PC-3 (cell line): ENCODE measurements at regions not wholly inside any gene's neighbourhood (a gene's known extent, or its start where the extent isn't known, plus 50 kb on each side); places are given as distances from the start of the nearest gene placed in this dataset.

Experiments used
- ATAC-seq: fragments of 200-7000 bp; cut with Tn5 transposase; 2 replicates; pipeline ENCODE4 v1.9.1; 2020; ENCODE audit warnings: mild to moderate bottlenecking, moderate library complexity
- BruUV-seq: library from RNA; stranded (reverse); fragments of 400-500 nt; replicated peaks from 2 replicates; lab custom pipeline; 2021; lab: Mats Ljungman, UMichigan
- CTCF ChIA-PET: fragments of 300-600 bp; sonication (Branson Sonifier 250); formaldehyde crosslinking; loops from one replicate; lab custom pipeline; 2022; ENCODE audit warnings: antibody characterized with exemption; lab: Charles Lee
- POLR2A ChIA-PET: fragments of 300-600 bp; sonication (Branson Sonifier 250); formaldehyde crosslinking; loops from one replicate; lab custom pipeline; 2022; ENCODE audit warnings: antibody characterized with exemption; ENCODE audit not compliant: unreplicated experiment; lab: Charles Lee
- DNase-seq: peaks from one replicate; pipeline ENCODE4 v3.0.0-alpha.2; 2015
- H2AFZ ChIP-seq: fragments of 300-600 bp; sonication (generic); 2 replicates; pipeline ENCODE4 v1.6.0; 2016; ENCODE audit warnings: antibody characterized with exemption, low read length
- H3F3A ChIP-seq: fragments of 300-600 bp; sonication (generic); one replicate; pipeline ENCODE4 v1.6.0; 2017; ENCODE audit warnings: antibody characterized with exemption, low read length, control low read depth, mild to moderate bottlenecking; ENCODE audit not compliant: unreplicated experiment
- H3K27ac ChIP-seq: fragments of 300-600 bp; sonication (generic); 2 replicates; pipeline ENCODE4 v1.5.1; 2016; ENCODE audit warnings: mild to moderate bottlenecking, low read length
- H3K27me3 ChIP-seq: fragments of 300-600 bp; sonication (generic); 2 replicates; pipeline ENCODE4 v1.6.1; 2016; ENCODE audit warnings: low read length, mixed read lengths
- H3K36me3 ChIP-seq: fragments of 300-600 bp; sonication (generic); 2 replicates; pipeline ENCODE4 v1.6.1; 2016; ENCODE audit warnings: low read depth, mixed run types, low read length, mixed read lengths
- H3K4me1 ChIP-seq: fragments of 300-600 bp; sonication (generic); 2 replicates; pipeline ENCODE4 v1.5.1; 2016; ENCODE audit warnings: low read length; ENCODE audit not compliant: insufficient read depth
- H3K4me2 ChIP-seq: fragments of 300-600 bp; sonication (generic); 2 replicates; pipeline ENCODE4 v1.6.0; 2016; ENCODE audit warnings: low read length
- H3K4me3 ChIP-seq: fragments of 300-600 bp; sonication (generic); 2 replicates; pipeline ENCODE4 v1.5.1; 2016; ENCODE audit warnings: mild to moderate bottlenecking, low read length, mixed read lengths
- H3K79me2 ChIP-seq: fragments of 300-600 bp; sonication (generic); 2 replicates; pipeline ENCODE4 v1.6.1; 2017; ENCODE audit warnings: low read length, mixed read lengths
- H3K9ac ChIP-seq: fragments of 300-600 bp; sonication (generic); 2 replicates; pipeline ENCODE4 v1.6.0; 2016; ENCODE audit warnings: mild to moderate bottlenecking, low read length
- H3K9me2 ChIP-seq: fragments of 300-600 bp; sonication (generic); replicated peaks from 2 replicates; pipeline ENCODE4 v1.6.1; 2016; ENCODE audit warnings: mixed run types, low read length, mixed read lengths
- H3K9me3 ChIP-seq: fragments of 300-600 bp; sonication (generic); 2 replicates; pipeline ENCODE4 v1.6.1; 2016; ENCODE audit warnings: low read length, mixed read lengths
- H4K20me1 ChIP-seq: fragments of 300-600 bp; sonication (generic); 2 replicates; pipeline ENCODE4 v1.6.1; 2016; ENCODE audit warnings: low read length, mixed read lengths
- CTCF ChIP-seq: fragments of 300-600 bp; sonication (generic); conservative IDR thresholded peaks from 2 replicates; pipeline ENCODE4 v1.5.1; 2017; ENCODE audit warnings: antibody characterized with exemption, low read depth, mild to moderate bottlenecking, low read length
- EZH2 ChIP-seq: fragments of 300-600 bp; sonication (generic); IDR thresholded peaks from one replicate; pipeline ENCODE4 v1.6.1; 2017; ENCODE audit warnings: antibody characterized with exemption, mild to moderate bottlenecking, low read length; ENCODE audit not compliant: unreplicated experiment
- EZH2phosphoT487 ChIP-seq: fragments of 300-600 bp; sonication (generic); IDR thresholded peaks from 2 replicates; pipeline ENCODE4 v1.6.1; 2018; ENCODE audit warnings: mild to moderate bottlenecking, antibody characterized with exemption, low read length, borderline replicate concordance
- intact Hi-C: fragments of 100-400 bp; cut with micrococcal nuclease; formaldehyde crosslinking; loops from 2 replicates; pipeline ENCODE4 v1.9.0; 2023

GRCh38 chr13:30142486-30143211, 164.7 kb downstream of the KATNAL1 start:
- DNase-seq: peak; percentile 90
- peak overlapping the region; percentile 68 for H3K4me2 ChIP-seq
- peak; percentile 88 for ATAC-seq
- no peaks in the 10 kb centered on the region for H3K9me3 ChIP-seq
- H2AFZ ChIP-seq: peak overlapping the region; percentile 60
- peaks cover 21% of the 10 kb centered on the region for H3K4me1 ChIP-seq
- ChIA-PET CTCF (interaction anchor here (0.6 to 1.6 kb wide), 2 partner anchors 10 to 113 kb away, joined by 4 to 15 read pairs; no protein-coding TSS in a partner anchor), POLR2A (no interaction called here)
- H3K36me3 ChIP-seq: no peaks in the 10 kb centered on the region
- no TSS peak for BruUV-seq
- H3K27me3 ChIP-seq: no peaks in the 10 kb centered on the region
- intact Hi-C loops: loop anchor here (1.0 kb wide), 1 partner anchor 654 kb away; no protein-coding TSS in a partner anchor
- no peaks in the 10 kb centered on the region for H3K79me2 ChIP-seq
- no peak overlapping the region for H3K9ac ChIP-seq
- H3K4me3 ChIP-seq: no peak overlapping the region; the same call in 1 of the 2 replicates
- no peaks in the 10 kb centered on the region for H4K20me1 ChIP-seq
- TF ChIP-seq EZH2phosphoT487 (no peak), CTCF (no peak), EZH2 (no peak)
- H3K9me2 ChIP-seq: no peaks in the 10 kb centered on the region
- no peaks in the 10 kb centered on the region for H3F3A ChIP-seq
- H3K27ac ChIP-seq: peak overlapping the region; percentile 70

- no peaks in the 10 kb centered on the region for H3K27me3 ChIP-seq
- DNase-seq: no peak
- CTCF ChIA-PET: interaction anchor here (0.6 to 1.6 kb wide), 2 partner anchors 10 to 114 kb away, joined by 4 to 15 read pairs; no protein-coding TSS in a partner anchor
- no peaks in the 10 kb centered on the region for H3K79me2 ChIP-seq
- H3K27ac ChIP-seq: peak overlapping the region; percentile 70
- no peak overlapping the region for H3K9ac ChIP-seq
- BruUV-seq: no TSS peak
- no peaks in the 10 kb centered on the region for H3K9me3 ChIP-seq
- H3K36me3 ChIP-seq: no peaks in the 10 kb centered on the region
- H3K9me2 ChIP-seq: no peaks in the 10 kb centered on the region
- H3K4me1 ChIP-seq: peaks cover 21% of the 10 kb centered on the region
- H3K4me3 ChIP-seq: no peak overlapping the region
- no peak for ATAC-seq
- H4K20me1 ChIP-seq: no peaks in the 10 kb centered on the region
- TF ChIP-seq EZH2phosphoT487: no peak
- TF ChIP-seq CTCF: no peak
- TF ChIP-seq EZH2: no peak
- POLR2A ChIA-PET: no interaction called here
- peak overlapping the region; percentile 68 for H3K4me2 ChIP-seq
- intact Hi-C loops: loop anchor here (1.0 kb wide), 1 partner anchor 654 kb away; no protein-coding TSS in a partner anchor
- H2AFZ ChIP-seq: no peak overlapping the region
- no peaks in the 10 kb centered on the region for H3F3A ChIP-seq
These were observed 165.4 kb downstream of the KATNAL1 start for GRCh38 chr13:30141775-30142485.
